KMS-11 (cell line): ENCODE measurements at regions not wholly inside any gene's neighbourhood (a gene's known extent, or its start where the extent isn't known, plus 50 kb on each side); places are given as distances from the start of the nearest gene placed in this dataset.

Experiments used
- H2AFZ ChIP-seq: fragments of 200-600 bp; sonication (generic); 2 replicates; pipeline ENCODE4 v1.6.1; 2016; ENCODE audit warnings: antibody characterized with exemption, mixed run types, low read depth
- H3K27ac ChIP-seq: fragments of 200-600 bp; sonication (generic); 2 replicates; pipeline ENCODE4 v1.6.1; 2016; ENCODE audit warnings: mild to moderate bottlenecking, mixed run types
- H3K27me3 ChIP-seq: fragments of 200-600 bp; sonication (generic); 2 replicates; pipeline ENCODE4 v1.6.1; 2017; ENCODE audit warnings: mild to moderate bottlenecking, low read depth, mixed run types, moderate library complexity; ENCODE audit not compliant: insufficient read depth
- H3K36me3 ChIP-seq: fragments of 200-600 bp; sonication (generic); 2 replicates; pipeline ENCODE4 v1.6.1; 2017; ENCODE audit warnings: mild to moderate bottlenecking, mixed run types; ENCODE audit not compliant: insufficient read depth
- H3K4me1 ChIP-seq: fragments of 200-600 bp; sonication (generic); 2 replicates; pipeline ENCODE4 v1.6.1; 2016; ENCODE audit warnings: mild to moderate bottlenecking, low read depth, mixed run types; ENCODE audit not compliant: poor library complexity, severe bottlenecking
- H3K4me2 ChIP-seq: fragments of 200-600 bp; sonication (generic); 2 replicates; pipeline ENCODE4 v1.7.0; 2016; ENCODE audit warnings: mild to moderate bottlenecking, mixed run types
- H3K4me3 ChIP-seq: fragments of 200-600 bp; sonication (generic); IDR thresholded peaks from 2 replicates; pipeline ENCODE4 v1.6.1; 2017; ENCODE audit warnings: low read depth, low read length, mixed read lengths; ENCODE audit not compliant: insufficient read depth
- H3K79me2 ChIP-seq: fragments of 200-600 bp; sonication (generic); 2 replicates; pipeline ENCODE4 v1.6.1; 2016; ENCODE audit warnings: low read depth, mixed run types; ENCODE audit not compliant: insufficient read depth
- H3K9ac ChIP-seq: fragments of 200-600 bp; sonication (generic); 2 replicates; pipeline ENCODE4 v1.6.1; 2016; ENCODE audit warnings: mild to moderate bottlenecking, mixed run types
- H4K20me1 ChIP-seq: fragments of 200-600 bp; sonication (generic); 2 replicates; pipeline ENCODE4 v1.6.1; 2016; ENCODE audit warnings: mild to moderate bottlenecking, mixed run types; ENCODE audit not compliant: insufficient read depth
- CTCF ChIP-seq: fragments of 200-600 bp; sonication (generic); conservative IDR thresholded peaks from 2 replicates; pipeline ENCODE4 v1.6.1; 2017; ENCODE audit warnings: low read depth, mild to moderate bottlenecking, antibody characterized with exemption, low read length, moderate library complexity, mixed read lengths

- H4K20me1 ChIP-seq = no peaks in the 10 kb centered on the region
- no peaks in the 10 kb centered on the region for H3K27me3 ChIP-seq
- H3K4me1 ChIP-seq = no peaks in the 10 kb centered on the region
- no peaks in the 10 kb centered on the region for H3K79me2 ChIP-seq
- no peaks in the 10 kb centered on the region for H3K36me3 ChIP-seq
- no peak overlapping the region for H2AFZ ChIP-seq
- no peak overlapping the region for H3K4me3 ChIP-seq
- H3K27ac ChIP-seq = no peak overlapping the region
- TF ChIP-seq CTCF = no peak
- no peak overlapping the region for H3K9ac ChIP-seq
- H3K4me2 ChIP-seq = no peak overlapping the region
Observed at GRCh38 chr16:9539346-9539745, 447.9 kb downstream of the HAPSTR1 start.

- Histone ChIP-seq H3K79me2 (no peaks in the 10 kb centered on the region), H3K27me3 (no peaks in the 10 kb centered on the region), H3K4me2 (no peak overlapping the region), H3K4me3 (no peak overlapping the region), H3K36me3 (no peaks in the 10 kb centered on the region), H3K27ac (no peak overlapping the region), H2AFZ (no peak overlapping the region), H4K20me1 (no peaks in the 10 kb centered on the region), H3K4me1 (no peaks in the 10 kb centered on the region), H3K9ac (no peak overlapping the region)
- no peak for TF ChIP-seq CTCF
Observed at GRCh38 chr16:9541723-9542122, 450.3 kb downstream of the HAPSTR1 start.

- no peak overlapping the region for H3K27ac ChIP-seq
- no peaks in the 10 kb centered on the region for H3K4me1 ChIP-seq
- H3K4me2 ChIP-seq = no peak overlapping the region
- H3K36me3 ChIP-seq = no peaks in the 10 kb centered on the region
- no peak overlapping the region for H3K4me3 ChIP-seq
- no peaks in the 10 kb centered on the region for H4K20me1 ChIP-seq
- no peak overlapping the region for H2AFZ ChIP-seq
- H3K79me2 ChIP-seq = no peaks in the 10 kb centered on the region
- TF ChIP-seq CTCF = no peak
- no peaks in the 10 kb centered on the region for H3K27me3 ChIP-seq
- H3K9ac ChIP-seq = no peak overlapping the region
Observed at GRCh38 chr16:9542165-9542755, 450.8 kb downstream of the HAPSTR1 start.

- Histone ChIP-seq H4K20me1 (no peaks in the 10 kb centered on the region), H3K9ac (no peak overlapping the region), H3K4me2 (no peak overlapping the region), H3K36me3 (no peaks in the 10 kb centered on the region), H3K27ac (no peak overlapping the region), H3K4me1 (no peaks in the 10 kb centered on the region), H3K79me2 (no peaks in the 10 kb centered on the region), H3K4me3 (no peak overlapping the region), H3K27me3 (no peaks in the 10 kb centered on the region), H2AFZ (no peak overlapping the region)
- TF ChIP-seq CTCF = no peak
Observed at GRCh38 chr16:9545522-9546437, 454.3 kb downstream of the HAPSTR1 start.
